ENCODE measurements at regions not wholly inside any gene's neighbourhood (a gene's known extent, or its start where the extent isn't known, plus 50 kb on each side); places are given as distances from the start of the nearest gene placed in this dataset.
"Not testable (repeated sequence)": the region's sequence is repeated elsewhere in the genome, so short reads cannot be mapped to it uniquely, and the experiment has no call there.

- DNase-seq: no peak
Observed at GRCh38 chr6:95867205-95867604, 148.6 kb upstream of the FUT9 start.

- DNase-seq: no peak
Observed at GRCh38 chr6:95877480-95877879, 138.3 kb upstream of the FUT9 start.

- no peak for DNase-seq
Observed at GRCh38 chr6:95879856-95880255, 135.9 kb upstream of the FUT9 start.

- no peak for DNase-seq
Observed at GRCh38 chr6:95882371-95882770, 133.4 kb upstream of the FUT9 start.

- not testable (repeated sequence) for DNase-seq
Observed at GRCh38 chr6:95888711-95889110, 127.1 kb upstream of the FUT9 start.

- DNase-seq: no peak
Observed at GRCh38 chr6:95905132-95905531, 110.6 kb upstream of the FUT9 start.

- DNase-seq: no peak
Observed at GRCh38 chr6:95917034-95917433, 98.7 kb upstream of the FUT9 start.

- DNase-seq: no peak
Observed at GRCh38 chr6:95923518-95923917, 92.3 kb upstream of the FUT9 start.

GRCh38 chr6:95935736-95936135, 80.0 kb upstream of the FUT9 start:
- no peak for DNase-seq

- DNase-seq: no peak
Observed at GRCh38 chr6:95946906-95947305, 68.9 kb upstream of the FUT9 start.

- DNase-seq: no peak
Observed at GRCh38 chr6:95948324-95948723, 67.5 kb upstream of the FUT9 start.

GRCh38 chr6:95949985-95950384, 65.8 kb upstream of the FUT9 start:
- no peak for DNase-seq

- DNase-seq: no peak
Observed at GRCh38 chr6:95958686-95959085, 57.1 kb upstream of the FUT9 start.

- no peak for DNase-seq
Observed at GRCh38 chr6:95959261-95959660, 56.5 kb upstream of the FUT9 start.

All from NCI-H526 (cell line).